HG03432 (cell line): ENCODE measurements at regions not wholly inside any gene's neighbourhood (a gene's known extent, or its start where the extent isn't known, plus 50 kb on each side); places are given as distances from the start of the nearest gene placed in this dataset.

Experiments
- ATAC-seq: cut with Tn5 transposase; IDR thresholded peaks from one replicate; pipeline ENCODE4 v1.9.1; 2021; ENCODE audit warnings: mild to moderate bottlenecking, moderate library complexity; ENCODE audit not compliant: unreplicated experiment

DNA sequence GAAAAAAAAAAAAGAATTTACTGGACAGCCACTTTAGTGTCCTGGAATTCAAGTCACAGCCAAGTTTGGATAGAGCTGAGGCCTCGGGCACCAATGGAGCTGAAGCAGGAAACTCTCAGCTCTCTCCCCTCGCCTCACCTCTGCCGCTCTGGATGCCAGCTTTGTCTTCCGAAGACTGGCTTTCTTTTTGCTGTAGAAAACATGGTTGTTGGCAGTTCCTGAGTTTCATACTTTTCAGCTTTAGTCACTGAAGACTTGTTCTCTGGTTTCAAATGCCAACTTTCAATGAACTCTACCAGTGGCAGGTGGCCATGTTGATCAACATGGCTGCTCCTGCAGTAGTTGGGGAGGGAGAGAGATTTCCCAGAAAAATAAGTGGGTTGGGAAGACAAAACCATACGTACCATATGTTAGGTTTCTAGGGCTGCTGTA, 142.2 kb downstream of the SNX18 start:
- no peak for ATAC-seq

DNA sequence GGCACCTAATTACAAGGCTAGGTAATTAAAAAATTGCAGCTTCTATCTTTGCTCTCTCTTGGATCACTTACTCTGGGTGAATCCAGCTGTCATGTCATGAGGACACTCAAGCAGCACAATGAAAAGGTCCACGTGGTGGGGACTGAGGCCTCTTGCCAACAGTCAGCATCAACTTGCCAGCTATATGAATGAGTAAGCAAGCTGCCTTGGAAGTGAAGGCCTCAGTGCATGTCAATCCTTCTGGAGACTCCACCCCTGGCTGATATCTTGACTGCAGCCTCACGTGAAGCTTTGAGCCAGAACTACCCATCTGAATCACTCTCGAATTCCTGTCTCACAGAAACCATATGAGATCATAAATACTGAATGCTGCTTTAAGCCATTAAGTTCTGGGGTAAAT, 140.5 kb downstream of the SNX18 start:
- no peak for ATAC-seq

DNA sequence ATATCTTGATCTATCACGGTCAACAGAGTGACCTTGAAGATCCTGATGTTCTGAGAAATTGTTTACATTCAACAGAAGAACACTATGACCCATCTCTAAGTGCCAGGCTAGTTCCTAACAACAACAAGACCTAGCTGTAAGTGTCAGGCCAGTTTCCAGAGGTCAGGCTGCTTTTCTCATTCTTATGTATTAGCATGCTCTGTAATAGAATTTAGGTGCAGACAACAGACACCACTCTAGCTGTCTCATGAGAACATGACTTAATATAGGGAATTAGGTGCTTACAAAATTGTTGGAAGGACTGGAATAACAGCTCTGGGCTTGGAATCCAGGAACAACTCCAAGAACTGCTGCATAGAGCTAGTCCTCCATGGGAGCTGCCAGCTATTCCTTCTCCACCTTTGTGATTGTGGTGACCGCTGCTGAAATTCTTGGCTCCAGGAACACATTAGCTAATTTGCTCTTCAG, 138.7 kb downstream of the SNX18 start:
- ATAC-seq: no peak

DNA sequence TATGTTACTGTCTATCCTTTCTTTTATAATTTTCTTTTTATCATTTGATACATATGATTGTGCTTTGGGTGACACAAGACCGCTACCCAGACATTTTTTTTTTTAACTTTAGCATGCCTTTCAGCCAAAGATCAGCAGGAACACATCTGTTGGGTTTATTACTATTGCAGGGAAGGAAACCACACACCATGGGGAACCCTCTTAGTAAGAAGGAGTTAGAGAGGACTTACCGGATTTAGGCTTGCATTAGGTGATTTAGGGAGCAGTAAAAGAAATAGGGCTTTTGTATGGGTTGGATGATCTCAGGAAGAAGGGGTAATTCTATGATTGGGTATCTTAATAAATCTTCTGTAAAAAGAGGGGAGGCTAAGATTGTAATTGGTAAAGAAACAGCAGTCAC, 138.2 kb downstream of the SNX18 start:
- no peak for ATAC-seq

GRCh38 chr5:54655266-54655665, 137.7 kb downstream of the SNX18 start:
- ATAC-seq: no peak

DNA sequence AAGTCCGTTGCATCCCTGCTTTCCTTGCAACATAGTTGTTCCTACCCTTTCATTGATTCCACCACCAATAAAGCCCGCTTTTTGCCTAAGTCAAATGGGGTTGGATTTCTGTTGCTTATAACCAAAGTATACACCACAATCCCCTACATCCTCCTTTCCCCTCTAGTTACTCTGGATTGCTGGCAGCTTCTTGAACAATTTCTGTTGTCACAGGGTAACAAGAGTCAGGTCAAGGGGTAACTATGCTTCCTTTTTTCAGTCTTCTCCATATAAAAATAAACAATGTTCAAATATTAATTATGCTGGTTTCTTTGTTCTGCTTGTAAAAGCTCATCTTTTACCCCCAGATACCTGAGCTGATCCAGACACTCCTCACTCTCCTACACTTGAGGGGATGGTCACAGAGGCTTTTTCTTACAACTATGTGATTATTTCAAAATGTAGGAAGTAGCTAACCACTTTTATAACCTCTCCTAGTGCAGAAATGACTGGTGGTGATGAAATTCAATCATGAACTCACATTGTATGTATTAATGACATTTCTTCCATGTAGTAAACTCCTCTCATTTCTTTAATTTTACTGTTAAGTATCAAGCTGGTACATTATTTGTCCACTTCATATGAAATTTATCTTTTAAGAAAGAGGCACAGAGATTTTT, 136.5 kb downstream of the SNX18 start:
- ATAC-seq: no peak

GRCh38 chr5:54651482-54652076, 134.0 kb downstream of the SNX18 start:
- ATAC-seq: no peak

DNA sequence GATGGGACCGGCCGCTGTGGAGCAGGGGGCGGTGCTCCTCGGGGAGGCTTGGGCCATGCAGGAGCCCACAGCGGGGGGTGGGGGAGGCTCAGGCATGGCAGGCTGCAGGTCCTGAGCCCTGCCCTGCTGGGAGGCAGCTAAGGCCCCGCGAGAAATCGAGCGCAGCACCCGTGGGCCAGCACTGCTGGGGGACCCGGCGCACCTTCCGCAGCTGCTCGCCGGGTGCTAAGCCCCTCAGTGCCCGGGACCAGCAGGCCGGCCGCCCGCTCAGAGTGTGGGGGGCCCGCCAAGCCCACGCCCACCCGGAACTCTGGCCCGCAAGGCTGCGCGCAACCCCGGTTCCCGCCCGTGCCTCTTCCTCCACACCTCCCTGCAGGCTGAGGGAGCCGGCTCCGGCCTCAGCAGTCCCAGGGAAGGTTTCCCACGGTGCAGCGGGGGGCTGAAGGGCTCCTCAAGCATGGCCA, 131.5 kb downstream of the SNX18 start:
- no peak for ATAC-seq

- peak; percentile 94 for ATAC-seq
Observed at GRCh38 chr5:54646356-54647101, 129.0 kb downstream of the SNX18 start.

DNA sequence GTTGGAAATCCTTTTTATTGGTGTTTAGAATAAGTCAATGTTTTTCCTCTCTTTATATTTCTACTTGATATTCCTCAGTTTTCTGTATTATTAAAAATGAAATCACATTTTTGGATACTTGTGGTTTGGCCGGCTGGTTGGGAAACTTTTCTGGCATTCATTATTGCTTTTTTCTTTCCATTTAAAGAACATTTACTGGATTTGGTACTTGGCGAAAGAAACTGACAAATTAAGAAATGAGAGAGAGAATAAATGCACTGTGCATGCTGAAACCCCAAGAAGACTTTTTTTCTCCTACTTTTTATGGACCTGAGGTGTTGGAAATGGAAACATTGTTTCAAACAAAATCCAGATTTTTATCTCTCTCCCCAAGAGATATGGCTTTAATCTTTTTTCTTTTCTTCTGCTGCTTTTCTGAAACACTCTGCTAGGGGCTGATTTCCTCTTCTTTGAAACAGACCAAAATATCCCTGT, 128.4 kb downstream of the SNX18 start:
- no peak for ATAC-seq

DNA sequence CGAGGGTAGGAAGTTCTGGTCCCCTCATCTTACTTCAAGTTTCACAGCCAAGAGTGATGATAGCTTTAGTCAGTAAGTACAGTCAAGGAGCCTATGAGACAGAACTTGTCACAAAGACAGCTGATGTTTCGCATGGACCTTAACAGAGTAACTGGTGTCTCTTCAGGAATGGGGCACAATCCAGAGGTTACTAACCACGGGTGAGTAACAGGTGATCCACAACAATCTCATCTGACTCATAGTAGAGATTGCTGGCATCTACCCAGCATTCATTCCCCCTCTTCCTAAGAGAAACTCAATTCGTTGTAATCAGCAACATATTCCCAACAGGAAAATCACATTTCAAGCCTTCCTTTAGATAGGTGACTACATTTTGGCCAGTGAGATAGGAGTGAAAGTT, 126.7 kb downstream of the SNX18 start:
- ATAC-seq: no peak

- ATAC-seq: no peak
Observed at GRCh38 chr5:54643685-54644106, 126.1 kb downstream of the SNX18 start.

DNA sequence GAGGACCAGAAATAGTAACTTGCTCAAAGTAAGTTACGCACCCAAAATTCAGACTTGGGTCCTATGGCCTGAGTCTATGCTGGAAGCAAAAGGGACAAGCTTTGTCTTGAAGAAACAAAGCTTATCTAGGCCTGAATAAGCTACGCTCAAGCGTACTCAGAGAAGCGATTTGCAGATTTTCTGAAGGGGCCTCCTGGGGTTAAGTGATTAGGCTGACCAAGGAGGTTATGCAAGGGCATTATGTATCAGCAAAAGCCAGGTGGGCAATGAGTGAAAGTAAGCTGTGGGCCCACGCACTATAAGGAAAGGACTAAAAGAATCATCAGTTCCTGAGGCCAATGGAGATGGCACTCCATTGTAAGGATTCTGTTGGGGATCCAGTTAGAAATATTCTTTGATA, 122.1 kb downstream of the SNX18 start:
- ATAC-seq: no peak

- no peak for ATAC-seq
Observed at GRCh38 chr5:54638106-54638505, 120.5 kb downstream of the SNX18 start.

- ATAC-seq: no peak
Observed at GRCh38 chr5:54637654-54638053, 120.1 kb downstream of the SNX18 start.

DNA sequence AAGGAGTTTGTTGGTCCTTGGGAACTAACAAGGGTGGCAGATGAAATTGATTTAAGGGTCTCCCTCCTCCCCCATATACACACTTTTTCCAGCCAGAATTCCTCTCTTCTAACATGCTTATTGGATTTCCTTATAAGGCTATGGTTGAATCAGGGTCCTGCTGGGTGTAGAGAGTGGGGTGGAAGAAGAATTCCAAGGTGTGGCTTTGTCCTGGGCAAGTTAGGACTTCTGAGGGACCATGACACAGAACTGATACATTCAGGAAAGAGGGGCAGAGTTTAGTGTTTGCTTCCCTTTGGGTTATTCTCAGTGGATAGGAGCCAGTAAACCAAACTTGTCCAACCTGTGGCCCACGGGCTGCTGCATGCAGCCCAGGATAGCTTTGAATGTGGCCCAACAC, 116.5 kb downstream of the SNX18 start:
- no peak for ATAC-seq

GRCh38 chr5:54632131-54632701, 114.7 kb downstream of the SNX18 start:
- no peak for ATAC-seq

- ATAC-seq: no peak
Observed at GRCh38 chr5:54630738-54631359, 113.3 kb downstream of the SNX18 start.

- no peak for ATAC-seq
Observed at GRCh38 chr5:54629115-54629514, 111.6 kb downstream of the SNX18 start.

DNA sequence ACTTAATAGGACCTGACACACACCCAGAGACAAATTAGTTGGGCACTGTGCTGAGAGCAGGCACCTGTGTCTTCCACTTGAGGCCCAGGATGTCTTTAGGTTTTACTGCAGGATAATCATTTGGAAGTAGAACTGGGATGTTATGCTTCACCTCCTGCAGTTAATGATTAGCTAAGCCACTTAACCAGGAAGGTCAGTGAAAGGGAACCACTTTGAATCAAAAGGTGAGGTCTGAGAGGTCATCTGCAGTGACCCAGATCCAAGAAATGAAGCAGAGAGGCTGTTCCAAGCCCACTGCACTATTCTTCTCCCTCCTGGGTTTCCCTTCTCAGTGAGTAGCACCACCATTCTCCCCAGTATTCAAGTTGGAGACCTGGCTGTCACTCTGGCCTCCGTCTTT, 110.5 kb downstream of the SNX18 start:
- ATAC-seq: no peak

DNA sequence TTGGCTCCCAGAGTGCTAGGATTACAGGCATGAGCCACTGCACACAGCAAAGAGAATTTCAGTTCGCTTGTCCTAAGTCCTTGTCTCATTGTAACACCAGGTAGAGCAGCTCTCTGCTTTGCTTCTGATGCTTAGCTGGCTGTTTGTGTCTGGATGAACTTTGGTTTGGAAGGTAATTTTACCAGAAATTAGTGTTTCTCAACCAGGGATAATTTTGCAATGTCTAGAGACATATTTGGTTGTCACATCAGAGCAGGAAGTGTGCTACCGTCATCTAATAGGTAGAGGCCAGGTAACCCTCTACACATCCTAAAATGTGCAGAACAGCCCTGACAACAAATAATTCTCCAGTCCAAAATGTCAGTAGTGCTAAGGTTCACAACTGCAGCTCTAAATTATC, 108.8 kb downstream of the SNX18 start:
- no peak for ATAC-seq
